ENCODE measurements at regions not wholly inside any gene's neighbourhood (a gene's known extent, or its start where the extent isn't known, plus 50 kb on each side); places are given as distances from the start of the nearest gene placed in this dataset.

DNA sequence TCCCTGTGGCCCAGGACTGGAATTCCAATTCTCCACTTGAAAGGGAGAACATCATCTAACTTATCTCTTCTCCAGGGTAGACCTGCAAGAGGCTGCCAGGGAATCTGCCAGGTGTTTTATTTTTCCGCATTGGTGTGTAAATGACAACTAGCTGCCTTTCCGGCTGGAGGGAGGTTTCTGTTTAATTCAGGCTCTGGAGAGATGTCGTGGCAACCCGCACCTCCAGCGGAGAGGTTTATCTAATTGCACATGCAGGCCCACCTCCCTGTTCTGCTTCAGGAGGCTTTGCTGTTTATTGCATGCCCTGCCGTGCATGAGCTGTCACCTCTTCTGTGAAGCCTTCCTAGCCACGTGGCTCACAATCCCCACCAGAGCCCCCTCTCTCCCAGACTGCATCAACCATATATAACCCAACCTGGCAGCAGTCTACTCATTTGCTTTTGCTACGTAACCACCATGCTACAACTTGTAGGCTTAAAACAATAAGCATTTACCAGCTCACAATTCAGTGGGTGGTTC, 151.6 kb downstream of the C1orf94 start:
- no peak for DNase-seq (ENCODE audit: low read depth in 1 of 2, low spot score in 1 of 2)
- no peaks in the 10 kb centered on the region for H3K27me3 ChIP-seq (ENCODE audit: insufficient read depth, poor library complexity, severe bottlenecking)
- no peak overlapping the region for H3K4me3 ChIP-seq (replicated peaks; ENCODE audit: insufficient read depth, low read length)
- H3K27ac ChIP-seq (replicated peaks), result no peak overlapping the region
- TF ChIP-seq GABPA (IDR thresholded peaks at IDR 0.05; ENCODE audit: low read depth) (no peak), CTCF (IDR thresholded peaks at IDR 0.05; ENCODE audit: insufficient read depth, low read length) (no peak), REST (IDR thresholded peaks at IDR 0.05; ENCODE audit: insufficient replicate concordance, low read depth) (no peak), SPI1 (IDR thresholded peaks at IDR 0.05; ENCODE audit: borderline replicate concordance, low read depth) (no peak), POLR2AphosphoS5 (IDR thresholded peaks at IDR 0.05; ENCODE audit: low read depth) (no peak)

DNA sequence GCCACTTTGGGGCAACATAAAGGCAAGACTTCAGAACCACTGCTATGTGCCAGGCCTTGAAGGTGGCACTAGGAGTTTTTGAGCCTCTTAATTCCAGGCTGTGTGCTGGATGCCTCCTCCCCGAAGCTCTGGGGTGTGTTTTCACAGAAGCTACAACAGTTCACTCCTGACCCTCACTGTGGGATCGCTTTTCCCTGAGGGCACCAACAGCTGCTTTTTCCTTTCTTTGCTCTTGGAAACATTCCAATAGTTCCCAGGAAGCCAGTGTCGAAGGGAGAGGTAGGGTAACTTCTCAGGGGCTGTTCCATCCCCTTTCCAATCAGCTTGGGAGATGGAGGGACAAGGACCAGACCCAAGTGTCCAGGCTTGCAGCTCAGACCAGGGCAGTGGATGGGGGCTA, 153.4 kb downstream of the C1orf94 start:
- Histone ChIP-seq H3K27ac (replicated peaks) (no peak overlapping the region), H3K4me3 (replicated peaks; ENCODE audit: insufficient read depth, low read length) (no peak overlapping the region), H3K27me3 (ENCODE audit: insufficient read depth, poor library complexity, severe bottlenecking) (no peaks in the 10 kb centered on the region)
- no peak for DNase-seq (ENCODE audit: low read depth in 1 of 2, low spot score in 1 of 2)
- no peak for TF ChIP-seq GABPA (IDR thresholded peaks at IDR 0.05; ENCODE audit: low read depth)
- no peak for TF ChIP-seq POLR2AphosphoS5 (IDR thresholded peaks at IDR 0.05; ENCODE audit: low read depth)
- TF ChIP-seq REST (IDR thresholded peaks at IDR 0.05; ENCODE audit: insufficient replicate concordance, low read depth), result no peak
- no peak for TF ChIP-seq CTCF (IDR thresholded peaks at IDR 0.05; ENCODE audit: insufficient read depth, low read length)
- no peak for TF ChIP-seq SPI1 (IDR thresholded peaks at IDR 0.05; ENCODE audit: borderline replicate concordance, low read depth)

DNA sequence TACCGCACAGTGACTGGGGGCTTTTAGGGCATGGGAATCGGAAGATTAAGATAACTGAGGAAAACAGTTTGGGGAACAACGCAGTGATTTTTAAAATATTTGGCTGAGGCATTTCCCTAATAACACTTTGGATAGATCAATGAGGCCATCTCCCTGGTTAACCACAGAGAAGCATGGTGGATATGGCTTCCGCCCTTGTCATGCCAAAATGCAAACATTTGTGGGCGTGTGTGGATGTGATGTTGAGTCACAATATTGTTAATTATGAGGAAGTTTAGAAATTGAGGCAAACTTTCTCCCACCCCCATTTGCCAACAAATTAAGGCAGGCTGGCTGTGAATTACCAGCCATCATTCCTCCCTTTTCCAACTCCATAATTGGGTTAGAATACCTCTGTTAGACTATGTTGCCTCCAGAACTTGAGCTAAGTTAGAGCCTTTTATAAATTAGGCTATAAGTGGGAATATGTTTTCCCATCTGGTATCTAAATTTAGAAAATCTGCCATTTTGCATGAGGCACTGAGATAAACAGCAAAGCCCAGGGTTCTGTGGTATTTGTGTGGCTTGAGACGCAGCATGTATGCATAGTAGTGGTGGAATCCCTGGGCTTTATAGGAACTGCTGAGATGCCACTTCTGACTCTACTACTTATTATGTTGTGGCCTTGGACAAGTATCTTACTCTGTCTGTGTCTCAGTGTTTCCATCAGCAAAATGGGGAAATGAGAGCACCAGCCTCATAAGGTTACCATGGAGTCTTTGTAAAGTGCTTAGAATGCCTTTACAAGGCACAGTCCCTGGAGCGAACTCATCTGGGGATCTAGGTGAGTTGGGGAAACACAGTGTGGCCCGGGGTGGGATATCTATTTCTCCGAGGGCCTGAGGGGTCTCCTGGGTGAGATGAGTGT, 154.6 kb downstream of the C1orf94 start:
- H3K27me3 ChIP-seq (ENCODE audit: insufficient read depth, poor library complexity, severe bottlenecking), result no peaks in the 10 kb centered on the region
- TF ChIP-seq CTCF (IDR thresholded peaks at IDR 0.05; ENCODE audit: insufficient read depth, low read length) (no peak), REST (IDR thresholded peaks at IDR 0.05; ENCODE audit: insufficient replicate concordance, low read depth) (no peak), GABPA (IDR thresholded peaks at IDR 0.05; ENCODE audit: low read depth) (no peak), POLR2AphosphoS5 (IDR thresholded peaks at IDR 0.05; ENCODE audit: low read depth) (no peak), SPI1 (IDR thresholded peaks at IDR 0.05; ENCODE audit: borderline replicate concordance, low read depth) (no peak)
- DNase-seq (ENCODE audit: low read depth in 1 of 2, low spot score in 1 of 2), result no peak
- H3K4me3 ChIP-seq (replicated peaks; ENCODE audit: insufficient read depth, low read length), result no peak overlapping the region
- no peak overlapping the region for H3K27ac ChIP-seq (replicated peaks)

All from HL-60 (cell line).